GM18858 (cell line): ENCODE measurements at regions not wholly inside any gene's neighbourhood (a gene's known extent, or its start where the extent isn't known, plus 50 kb on each side); places are given as distances from the start of the nearest gene placed in this dataset.

Experiments
- ATAC-seq: cut with Tn5 transposase; IDR thresholded peaks from one replicate; pipeline ENCODE4 v1.9.1; 2021; ENCODE audit not compliant: unreplicated experiment

GRCh38 chr6:146902846-146903245 is 301.4 kb upstream of the STXBP5 start:
- ATAC-seq, result no peak

- ATAC-seq, result no peak
Observed at GRCh38 chr6:146903451-146903850, 300.8 kb upstream of the STXBP5 start.

- no peak for ATAC-seq
Observed at GRCh38 chr6:146904596-146904995, 299.6 kb upstream of the STXBP5 start.

- ATAC-seq, result no peak
Observed at GRCh38 chr6:146905181-146905704, 299.0 kb upstream of the STXBP5 start.

- ATAC-seq, result no peak
Observed at GRCh38 chr6:146908786-146909185, 295.4 kb upstream of the STXBP5 start.

- ATAC-seq, result no peak
Observed at GRCh38 chr6:146909376-146909775, 294.8 kb upstream of the STXBP5 start.

GRCh38 chr6:146909886-146910285 is 294.3 kb upstream of the STXBP5 start:
- no peak for ATAC-seq

GRCh38 chr6:146910611-146911010 is 293.6 kb upstream of the STXBP5 start:
- no peak for ATAC-seq

GRCh38 chr6:146911635-146912215 is 292.5 kb upstream of the STXBP5 start:
- ATAC-seq, result no peak

GRCh38 chr6:146912730-146913685 is 291.2 kb upstream of the STXBP5 start:
- ATAC-seq, result no peak

GRCh38 chr6:146913842-146914488 is 290.3 kb upstream of the STXBP5 start:
- ATAC-seq, result no peak

- no peak for ATAC-seq
Observed at GRCh38 chr6:146914489-146915483, 289.4 kb upstream of the STXBP5 start.

- ATAC-seq, result no peak
Observed at GRCh38 chr6:146915671-146916127, 288.5 kb upstream of the STXBP5 start.

- no peak for ATAC-seq
Observed at GRCh38 chr6:146916435-146917025, 287.7 kb upstream of the STXBP5 start.

GRCh38 chr6:146917182-146917581 is 287.0 kb upstream of the STXBP5 start:
- ATAC-seq, result no peak

- ATAC-seq, result no peak
Observed at GRCh38 chr6:146917979-146918378, 286.2 kb upstream of the STXBP5 start.

- no peak for ATAC-seq
Observed at GRCh38 chr6:146919017-146919416, 285.2 kb upstream of the STXBP5 start.

GRCh38 chr6:146923205-146923833 is 280.9 kb upstream of the STXBP5 start:
- ATAC-seq, result no peak

GRCh38 chr6:146925846-146926245 is 278.4 kb upstream of the STXBP5 start:
- no peak for ATAC-seq
